Skeletal muscle cell (primary cell): ENCODE measurements at regions not wholly inside any gene's neighbourhood (a gene's known extent, or its start where the extent isn't known, plus 50 kb on each side); places are given as distances from the start of the nearest gene placed in this dataset.
"Not testable (repeated sequence)": the region's sequence is repeated elsewhere in the genome, so short reads cannot be mapped to it uniquely, and the experiment has no call there.

Experiments
- DNase-seq: peaks from one replicate; pipeline ENCODE4 v3.0.0-alpha.2; 2010; ENCODE audit warnings: low read depth
- H3K4me3 ChIP-seq: 2 replicates; pipeline ENCODE4 v1.5.1; 2011; ENCODE audit warnings: low read depth, mild to moderate bottlenecking, control low read depth, low read length, moderate library complexity

DNA sequence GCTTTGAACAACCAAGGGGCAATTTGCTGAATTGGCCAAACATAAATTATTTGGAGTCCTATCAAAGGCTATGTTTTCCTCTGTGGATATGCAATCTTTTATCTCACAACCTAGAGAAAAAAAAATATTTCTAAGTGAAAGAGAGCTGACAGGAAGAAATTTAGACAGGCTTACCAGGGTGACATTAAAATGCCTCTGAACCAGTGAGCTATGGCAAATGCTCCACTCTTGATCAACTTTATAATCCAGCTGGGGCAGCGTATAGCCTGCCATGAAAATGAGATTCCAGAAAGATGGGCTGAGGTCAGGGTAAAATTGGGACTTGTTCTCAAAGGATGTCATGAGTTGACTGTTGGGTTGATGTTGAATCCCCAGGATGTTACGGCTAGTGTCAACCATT lies 399.3 kb upstream of the TRPC7 start:
- no peak for DNase-seq
- no peak overlapping the region for H3K4me3 ChIP-seq

GRCh38 chr5:136763548-136763947 lies 398.2 kb upstream of the TRPC7 start:
- no peak overlapping the region for H3K4me3 ChIP-seq
- DNase-seq, result no peak

GRCh38 chr5:136754216-136754615 lies 388.9 kb upstream of the TRPC7 start:
- DNase-seq, result no peak
- no peak overlapping the region for H3K4me3 ChIP-seq

DNA sequence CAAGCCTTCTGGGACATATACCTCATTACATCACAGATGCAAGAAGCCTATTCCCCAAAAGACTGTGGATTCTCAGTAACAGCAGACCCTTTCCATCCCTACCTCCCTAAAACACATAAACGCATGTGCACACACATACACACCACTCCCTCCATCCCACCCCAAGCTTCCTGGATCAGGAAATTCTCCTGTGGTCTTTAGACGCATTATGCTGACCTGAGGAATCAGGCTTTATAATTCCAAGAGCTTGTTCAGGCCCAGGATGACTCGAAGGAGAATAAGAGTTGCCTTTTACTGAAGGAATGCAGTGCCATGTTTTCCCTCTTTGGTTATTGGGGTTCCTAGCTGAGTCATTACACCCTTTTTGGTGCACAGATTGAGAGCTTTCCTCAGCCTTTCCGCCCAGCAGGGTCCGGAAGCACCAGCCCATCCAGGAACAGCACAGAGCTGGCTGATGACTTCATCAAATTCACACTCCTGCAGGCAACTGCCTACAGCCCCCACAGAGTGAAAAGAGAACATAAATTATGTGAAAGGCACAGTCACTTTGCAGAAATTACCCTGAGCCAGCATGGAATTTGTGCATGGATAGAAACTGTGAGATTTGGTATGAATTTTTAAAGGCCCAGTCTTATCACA lies 385.0 kb upstream of the TRPC7 start:
- H3K4me3 ChIP-seq, result no peak overlapping the region
- DNase-seq, result no peak

- no peak for DNase-seq
- H3K4me3 ChIP-seq, result no peak overlapping the region
Observed at GRCh38 chr5:136749016-136749415, 383.7 kb upstream of the TRPC7 start.

- DNase-seq, result no peak
- H3K4me3 ChIP-seq, result no peak overlapping the region
Observed at GRCh38 chr5:136743052-136743451, 377.7 kb upstream of the TRPC7 start.

GRCh38 chr5:136740228-136740627 lies 374.9 kb upstream of the TRPC7 start:
- no peak overlapping the region for H3K4me3 ChIP-seq
- DNase-seq, result no peak

- not testable (repeated sequence) for DNase-seq, H3K4me3 ChIP-seq
Observed at GRCh38 chr5:136739271-136739670, 373.9 kb upstream of the TRPC7 start.

- no peak for DNase-seq
- no peak overlapping the region for H3K4me3 ChIP-seq
Observed at GRCh38 chr5:136738829-136739228, 373.5 kb upstream of the TRPC7 start.

- no peak for DNase-seq
- H3K4me3 ChIP-seq, result no peak overlapping the region
Observed at GRCh38 chr5:136736021-136736420, 370.7 kb upstream of the TRPC7 start.

DNA sequence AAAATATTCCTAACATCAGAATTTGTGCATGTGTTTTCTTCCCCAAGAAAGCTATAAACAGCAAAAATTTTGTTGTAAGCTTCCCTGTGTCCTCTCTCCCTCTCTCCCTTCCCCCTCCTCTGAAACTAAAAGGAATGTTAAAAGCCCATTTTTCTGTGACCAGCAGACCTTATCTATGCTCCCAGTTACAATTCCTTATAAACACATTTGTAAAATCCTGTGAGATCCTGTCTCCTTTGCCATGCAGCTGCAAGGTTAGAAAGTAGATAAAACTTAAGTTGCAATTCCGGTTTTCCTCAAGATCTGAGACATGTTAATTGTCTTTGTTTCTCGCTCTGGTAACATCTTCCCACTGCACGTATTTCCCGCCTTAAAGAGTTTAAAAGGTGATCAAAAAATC lies 370.3 kb upstream of the TRPC7 start:
- not testable (repeated sequence) for H3K4me3 ChIP-seq, DNase-seq

DNA sequence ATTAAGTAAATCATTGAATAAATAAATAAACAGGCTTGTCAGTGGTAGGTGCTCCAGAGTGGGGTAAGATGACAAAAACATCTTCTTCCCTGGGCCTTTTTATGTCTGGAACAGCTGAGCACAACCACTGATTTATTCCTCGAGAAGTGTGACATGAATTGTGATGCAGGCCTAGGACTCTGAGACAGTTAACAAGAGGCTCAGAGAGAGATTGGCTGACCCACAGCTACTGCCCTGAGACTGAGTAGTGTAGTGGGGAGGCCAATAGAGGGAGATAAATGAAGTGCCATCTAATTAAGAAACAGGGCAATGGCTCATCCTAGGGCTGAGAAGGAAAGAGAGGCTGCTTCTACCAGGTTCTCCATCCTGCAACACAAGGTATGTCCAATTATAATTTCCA lies 369.3 kb upstream of the TRPC7 start:
- no peak overlapping the region for H3K4me3 ChIP-seq
- no peak for DNase-seq

GRCh38 chr5:136732751-136733150 lies 367.4 kb upstream of the TRPC7 start:
- no peak for DNase-seq
- H3K4me3 ChIP-seq, result no peak overlapping the region

GRCh38 chr5:136731241-136731900 lies 366.0 kb upstream of the TRPC7 start:
- DNase-seq, result no peak
- no peak overlapping the region for H3K4me3 ChIP-seq

DNA sequence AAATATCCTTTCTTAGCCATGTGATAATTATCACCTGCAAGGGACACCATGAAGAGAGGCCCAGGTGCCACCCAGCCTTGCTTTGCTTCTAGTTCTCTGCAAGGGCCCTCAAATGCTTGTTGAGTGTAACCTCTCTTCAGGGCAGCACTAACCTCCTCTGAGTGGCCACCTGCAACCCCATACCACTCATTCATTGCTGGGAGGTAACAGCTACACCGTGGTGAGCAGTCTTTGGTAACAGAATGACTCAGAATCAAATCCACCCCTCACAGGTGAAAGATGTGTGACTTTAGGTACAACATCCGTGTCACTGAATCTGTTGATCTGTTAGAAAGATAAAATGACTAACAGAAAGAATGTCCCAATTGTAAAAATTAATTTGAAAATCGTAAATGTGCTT lies 365.1 kb upstream of the TRPC7 start:
- H3K4me3 ChIP-seq, result no peak overlapping the region
- DNase-seq, result no peak

DNA sequence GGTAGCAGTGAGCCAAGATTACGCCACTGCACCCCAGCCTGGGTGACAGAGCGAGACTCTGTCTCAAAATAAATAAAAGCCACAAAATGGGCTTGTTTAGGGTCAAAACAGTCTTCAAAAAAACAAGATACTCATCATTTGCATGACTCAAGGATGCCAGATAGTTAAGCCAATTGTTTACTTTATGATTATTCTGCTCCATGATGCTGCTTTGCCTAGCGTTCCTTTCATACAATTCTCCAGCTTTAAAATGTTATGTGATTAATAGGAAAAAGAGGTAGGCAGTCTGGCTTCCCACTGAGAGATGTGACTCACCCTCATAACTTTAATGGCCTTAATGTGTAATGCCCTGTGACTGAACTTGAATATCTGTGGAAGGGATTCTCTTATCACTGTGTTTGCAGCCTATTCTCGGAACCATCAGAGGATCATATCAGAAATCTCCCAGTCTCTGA lies 364.6 kb upstream of the TRPC7 start:
- peak; percentile 27 for DNase-seq
- H3K4me3 ChIP-seq, result no peak overlapping the region

- no peak overlapping the region for H3K4me3 ChIP-seq
- DNase-seq, result no peak
Observed at GRCh38 chr5:136726506-136726905, 361.2 kb upstream of the TRPC7 start.

DNA sequence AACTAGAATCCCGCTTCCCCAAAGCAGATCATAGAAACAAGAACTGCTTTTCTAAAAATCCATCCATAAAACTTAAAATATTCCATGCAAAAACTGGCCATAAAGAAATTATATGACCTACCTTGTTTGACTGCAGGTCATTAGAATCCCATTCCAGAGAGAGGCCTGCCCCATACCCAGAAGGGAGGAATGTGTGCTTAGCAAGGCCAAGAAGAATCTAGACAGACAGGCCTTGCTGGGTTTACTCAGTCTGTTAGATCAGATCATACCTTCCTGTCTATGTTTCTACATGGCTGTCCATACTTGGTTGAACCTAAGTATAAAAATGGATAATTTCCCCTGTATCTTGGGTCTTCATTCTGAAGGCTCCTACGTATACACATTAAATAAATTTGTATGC lies 358.8 kb upstream of the TRPC7 start:
- no peak overlapping the region for H3K4me3 ChIP-seq
- DNase-seq, result no peak

DNA sequence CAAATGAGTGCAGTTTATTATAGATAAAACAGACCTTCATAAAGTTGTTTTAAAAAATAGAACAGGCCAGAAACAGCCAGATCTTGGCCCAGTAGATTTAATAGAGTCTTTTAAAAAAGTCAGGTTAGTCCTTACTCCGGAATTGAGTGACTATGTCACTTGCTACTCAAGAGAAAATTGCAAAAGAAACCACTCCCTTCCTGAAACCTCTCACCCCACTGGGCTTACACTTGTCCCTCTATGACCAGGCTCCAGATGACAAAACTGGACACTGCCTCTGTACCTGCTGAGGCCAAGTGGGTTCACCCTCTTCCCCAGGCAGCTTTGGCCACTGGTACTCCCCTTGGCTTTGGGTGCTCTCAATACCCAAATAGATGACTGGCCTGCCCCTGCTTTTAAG lies 357.2 kb upstream of the TRPC7 start:
- no peak for DNase-seq
- no peak overlapping the region for H3K4me3 ChIP-seq

GRCh38 chr5:136722086-136722485 lies 356.7 kb upstream of the TRPC7 start:
- DNase-seq, result no peak
- H3K4me3 ChIP-seq, result no peak overlapping the region

- DNase-seq, result no peak
- no peak overlapping the region for H3K4me3 ChIP-seq
Observed at GRCh38 chr5:136720674-136721073, 355.3 kb upstream of the TRPC7 start.
